HG02623 (cell line): ENCODE measurements at regions not wholly inside any gene's neighbourhood (a gene's known extent, or its start where the extent isn't known, plus 50 kb on each side); places are given as distances from the start of the nearest gene placed in this dataset.

Source experiments
- ATAC-seq: cut with Tn5 transposase; IDR thresholded peaks from one replicate; pipeline ENCODE4 v1.9.1; 2021; ENCODE audit warnings: moderate library complexity; ENCODE audit not compliant: unreplicated experiment

GRCh38 chr11:116274521-116274920 is 498.3 kb downstream of the BUD13 start:
- no peak for ATAC-seq

- no peak for ATAC-seq
Observed at GRCh38 chr11:116272181-116272789, 500.5 kb downstream of the BUD13 start.

GRCh38 chr11:116271479-116271878 is 501.3 kb downstream of the BUD13 start:
- no peak for ATAC-seq

GRCh38 chr11:116267146-116267545 is 505.6 kb downstream of the BUD13 start:
- ATAC-seq: no peak

GRCh38 chr11:116263770-116264169 is 509.0 kb downstream of the BUD13 start:
- ATAC-seq: no peak

GRCh38 chr11:116263019-116263418 is 509.8 kb downstream of the BUD13 start:
- ATAC-seq: no peak

- ATAC-seq: no peak
Observed at GRCh38 chr11:116262370-116262769, 510.4 kb downstream of the BUD13 start.

- ATAC-seq: no peak
Observed at GRCh38 chr11:116261606-116262005, 511.2 kb downstream of the BUD13 start.

GRCh38 chr11:116258821-116259220 is 514.0 kb downstream of the BUD13 start:
- no peak for ATAC-seq

- ATAC-seq: no peak
Observed at GRCh38 chr11:116257883-116258282, 514.9 kb downstream of the BUD13 start.

- no peak for ATAC-seq
Observed at GRCh38 chr11:116257092-116257491, 515.7 kb downstream of the BUD13 start.

- no peak for ATAC-seq
Observed at GRCh38 chr11:116256215-116256614, 516.6 kb downstream of the BUD13 start.

- ATAC-seq: no peak
Observed at GRCh38 chr11:116255321-116255953, 517.4 kb downstream of the BUD13 start.

- ATAC-seq: no peak
Observed at GRCh38 chr11:116250155-116250554, 522.6 kb downstream of the BUD13 start.

- ATAC-seq: no peak
Observed at GRCh38 chr11:116249561-116249960, 523.2 kb downstream of the BUD13 start.

- ATAC-seq: no peak
Observed at GRCh38 chr11:116244889-116245288, 527.9 kb downstream of the BUD13 start.

GRCh38 chr11:116244439-116244838 is 528.3 kb downstream of the BUD13 start:
- no peak for ATAC-seq

GRCh38 chr11:116243991-116244390 is 528.8 kb downstream of the BUD13 start:
- ATAC-seq: no peak

GRCh38 chr11:116242006-116242405 is 530.8 kb downstream of the BUD13 start:
- no peak for ATAC-seq

- ATAC-seq: no peak
Observed at GRCh38 chr11:116240710-116241109, 532.1 kb downstream of the BUD13 start.

GRCh38 chr11:116239247-116239646 is 533.5 kb downstream of the BUD13 start:
- no peak for ATAC-seq

- no peak for ATAC-seq
Observed at GRCh38 chr11:116234989-116235568, 537.7 kb downstream of the BUD13 start.

- no peak for ATAC-seq
Observed at GRCh38 chr11:116233561-116233960, 539.2 kb downstream of the BUD13 start.
